Peyer's patch (tissue), 4 donors: ENCODE measurements at regions not wholly inside any gene's neighbourhood (a gene's known extent, or its start where the extent isn't known, plus 50 kb on each side); places are given as distances from the start of the nearest gene placed in this dataset.

Experiments used
- DNase-seq, 3 donors: peaks; one replicate each; pipeline ENCODE4 v3.0.0-alpha.2; 2017 to 2019
- H3K27ac ChIP-seq, 4 donors: fragments of 200-600 bp; sonication (generic); one replicate each; pipeline ENCODE4 v1.5.1; 2016 to 2019
- H3K27me3 ChIP-seq, 2 donors: fragments of 200-600 bp; sonication (generic); one replicate each; pipeline ENCODE4 v1.5.1; 2019
- H3K36me3 ChIP-seq, 3 donors: fragments of 200-600 bp; sonication (generic); one replicate each; pipeline ENCODE4 v1.5.1; 2016 to 2019
- H3K4me1 ChIP-seq, 4 donors: fragments of 200-600 bp; sonication (generic); one replicate each; pipeline ENCODE4 v1.5.1; 2016 to 2019
- H3K4me3 ChIP-seq, 4 donors: fragments of 200-600 bp; sonication (generic); 1 replicate in 3 of 4; 2 replicates in 1 of 4; pipeline ENCODE4 v1.5.1; 2016 to 2019; ENCODE audit warnings: mild to moderate bottlenecking in 1 of 4
- H3K9me3 ChIP-seq, 4 donors: fragments of 200-600 bp; sonication (generic); one replicate each; pipeline ENCODE4 v1.5.1; 2016 to 2019; ENCODE audit warnings: mild to moderate bottlenecking in 1 of 4
- POLR2A ChIP-seq, 2 donors: fragments of 450-650 bp; IDR thresholded peaks; one replicate each; pipeline ENCODE4 v1.5.1; 2017; ENCODE audit warnings: antibody characterized with exemption in 2 of 2, mild to moderate bottlenecking in 2 of 2, moderate library complexity in 2 of 2
- TF ChIP-seq, protein P1 (sequence below), 6 experiments: fragments of 450-650 bp in 4 of 6; fragments of 200-600 bp in 2 of 6; sonication (generic) in 1 of 6; IDR thresholded peaks; one replicate each; pipeline ENCODE4 v1.5.1; 2017 to 2019; ENCODE audit warnings: antibody characterized with exemption in 6 of 6, mild to moderate bottlenecking in 3 of 6, moderate library complexity in 1 of 6

DNA sequence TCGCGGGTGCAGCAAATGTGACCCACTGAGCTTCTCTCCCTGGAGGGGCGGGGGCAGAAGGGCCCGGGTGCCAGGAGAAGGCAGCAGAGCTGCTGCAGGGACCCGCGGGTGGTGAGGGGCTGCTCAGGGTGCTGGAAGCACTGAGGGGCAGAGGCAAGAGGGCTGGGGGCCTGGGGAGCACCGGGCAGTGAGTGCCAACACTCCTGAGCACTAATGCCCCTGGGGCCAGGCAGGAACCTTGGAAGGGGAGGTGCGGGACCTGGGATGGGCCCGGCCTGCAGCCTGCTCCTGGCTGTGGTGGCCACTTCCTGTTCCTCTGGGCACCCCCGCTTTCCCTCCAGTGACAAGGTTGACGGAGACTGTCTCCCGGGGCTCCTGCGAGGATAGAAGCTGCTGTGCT, 66.5 kb upstream of the ADRA2C start:
- Histone ChIP-seq H3K27me3 (no peaks in the 10 kb centered on the region), H3K27ac (no peak overlapping the region), H3K4me1 (no peaks in the 10 kb centered on the region), H3K4me3 (no peak overlapping the region), H3K36me3 (no peaks in the 10 kb centered on the region), H3K9me3 (peaks cover 0 to 9% (median 2%) of the 10 kb centered on the region in 4 donors)
- no peak for TF ChIP-seq POLR2A (IDR thresholded peaks at IDR 0.05)
- TF ChIP-seq, protein P1, sequence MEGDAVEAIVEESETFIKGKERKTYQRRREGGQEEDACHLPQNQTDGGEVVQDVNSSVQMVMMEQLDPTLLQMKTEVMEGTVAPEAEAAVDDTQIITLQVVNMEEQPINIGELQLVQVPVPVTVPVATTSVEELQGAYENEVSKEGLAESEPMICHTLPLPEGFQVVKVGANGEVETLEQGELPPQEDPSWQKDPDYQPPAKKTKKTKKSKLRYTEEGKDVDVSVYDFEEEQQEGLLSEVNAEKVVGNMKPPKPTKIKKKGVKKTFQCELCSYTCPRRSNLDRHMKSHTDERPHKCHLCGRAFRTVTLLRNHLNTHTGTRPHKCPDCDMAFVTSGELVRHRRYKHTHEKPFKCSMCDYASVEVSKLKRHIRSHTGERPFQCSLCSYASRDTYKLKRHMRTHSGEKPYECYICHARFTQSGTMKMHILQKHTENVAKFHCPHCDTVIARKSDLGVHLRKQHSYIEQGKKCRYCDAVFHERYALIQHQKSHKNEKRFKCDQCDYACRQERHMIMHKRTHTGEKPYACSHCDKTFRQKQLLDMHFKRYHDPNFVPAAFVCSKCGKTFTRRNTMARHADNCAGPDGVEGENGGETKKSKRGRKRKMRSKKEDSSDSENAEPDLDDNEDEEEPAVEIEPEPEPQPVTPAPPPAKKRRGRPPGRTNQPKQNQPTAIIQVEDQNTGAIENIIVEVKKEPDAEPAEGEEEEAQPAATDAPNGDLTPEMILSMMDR (IDR thresholded peaks at IDR 0.05), result no peak
- DNase-seq, result peak in 1 of 3 donors; percentile 18

DNA sequence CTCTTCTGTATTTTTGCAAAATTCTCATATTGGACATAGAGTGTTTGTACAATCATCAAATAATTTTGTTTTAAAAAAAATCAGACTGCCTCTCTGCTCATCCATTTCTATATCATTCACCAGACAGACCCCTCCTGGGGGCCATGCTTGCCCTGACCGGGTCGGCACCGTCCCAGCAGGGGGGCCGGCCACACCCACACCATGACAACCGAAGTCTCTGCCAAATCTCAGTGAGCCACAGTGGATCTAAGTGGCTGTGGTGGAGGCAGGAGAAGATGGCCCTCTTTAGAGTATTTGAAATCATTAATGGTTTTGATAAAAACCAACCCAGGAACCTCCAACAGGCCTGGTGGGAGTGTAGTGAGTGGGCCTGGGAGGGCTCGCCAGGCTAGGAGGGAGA, 66.9 kb upstream of the ADRA2C start:
- H3K9me3 ChIP-seq, result peaks cover 0 to 9% (median 2%) of the 10 kb centered on the region in 4 donors
- no peak overlapping the region for H3K27ac ChIP-seq
- no peak overlapping the region for H3K4me3 ChIP-seq
- H3K27me3 ChIP-seq, result no peaks in the 10 kb centered on the region
- DNase-seq, result peak in 1 of 3 donors; percentile 9
- no peaks in the 10 kb centered on the region for H3K36me3 ChIP-seq
- no peak for TF ChIP-seq POLR2A (IDR thresholded peaks at IDR 0.05)
- TF ChIP-seq, protein P1 (IDR thresholded peaks at IDR 0.05), result no peak
- no peaks in the 10 kb centered on the region for H3K4me1 ChIP-seq

DNA sequence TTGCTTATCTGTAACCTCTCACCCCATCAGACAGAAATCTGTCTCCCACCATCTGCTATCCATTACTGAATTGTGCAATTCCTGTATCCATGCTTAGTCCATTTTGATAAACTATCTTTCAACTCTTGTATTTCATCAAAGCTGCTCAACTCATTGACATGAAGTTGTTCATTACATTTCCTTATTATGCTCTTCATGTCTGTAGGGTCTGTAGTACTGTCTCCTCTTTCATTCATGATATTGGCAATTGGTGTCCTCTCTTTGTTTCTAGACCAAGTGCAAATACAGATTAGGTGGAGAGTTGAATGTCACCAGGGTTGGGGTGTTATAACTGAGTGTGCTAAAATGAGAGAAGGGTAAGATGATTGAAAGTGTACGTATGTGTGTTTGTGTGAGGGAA, 69.2 kb upstream of the ADRA2C start:
- Histone ChIP-seq H3K36me3 (no peaks in the 10 kb centered on the region), H3K27ac (no peak overlapping the region), H3K27me3 (no peaks in the 10 kb centered on the region), H3K4me3 (no peak overlapping the region), H3K4me1 (no peaks in the 10 kb centered on the region), H3K9me3 (peaks cover 0 to 9% (median 2%) of the 10 kb centered on the region in 4 donors)
- TF ChIP-seq, protein P1 (IDR thresholded peaks at IDR 0.05), result no peak
- TF ChIP-seq POLR2A (IDR thresholded peaks at IDR 0.05), result no peak
- DNase-seq, result no peak

DNA sequence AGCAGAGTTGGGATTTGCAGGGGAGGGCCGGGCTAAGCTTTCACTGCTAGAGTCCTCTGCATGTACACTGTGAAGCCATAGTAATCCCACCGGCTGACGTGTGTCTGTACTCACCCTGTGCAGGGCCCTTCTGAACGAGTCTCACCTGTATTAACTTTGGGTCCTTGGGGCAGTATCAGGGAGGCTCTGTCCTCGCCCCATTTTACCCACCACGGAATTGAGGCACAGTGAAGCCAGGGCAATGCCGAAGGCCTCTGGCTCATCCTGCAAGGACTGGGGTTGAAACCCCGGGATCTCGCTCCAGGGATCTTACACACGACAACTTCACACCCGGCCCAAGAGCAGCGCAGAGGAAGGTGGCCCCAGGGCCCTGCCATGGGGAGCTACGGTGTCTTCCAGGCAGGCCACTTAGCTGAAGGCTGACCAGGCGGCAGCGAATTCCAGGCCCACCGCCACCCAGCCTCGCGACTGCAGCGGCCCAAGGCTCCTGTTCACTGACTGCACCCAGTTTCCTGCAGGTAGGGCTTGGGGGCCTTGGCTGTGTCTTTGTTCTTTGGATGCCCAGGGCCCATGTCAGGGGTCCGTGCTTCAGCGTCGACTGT, 75.5 kb upstream of the ADRA2C start:
- TF ChIP-seq, protein P1 (IDR thresholded peaks at IDR 0.05), result no peak
- TF ChIP-seq POLR2A (IDR thresholded peaks at IDR 0.05), result no peak
- no peak overlapping the region for H3K27ac ChIP-seq
- no peaks in the 10 kb centered on the region for H3K9me3 ChIP-seq
- H3K4me1 ChIP-seq, result no peaks in the 10 kb centered on the region
- H3K4me3 ChIP-seq, result no peak overlapping the region
- DNase-seq, result peak in 1 of 3 donors; percentile 41
- H3K36me3 ChIP-seq, result no peaks in the 10 kb centered on the region
- H3K27me3 ChIP-seq, result no peaks in the 10 kb centered on the region

DNA sequence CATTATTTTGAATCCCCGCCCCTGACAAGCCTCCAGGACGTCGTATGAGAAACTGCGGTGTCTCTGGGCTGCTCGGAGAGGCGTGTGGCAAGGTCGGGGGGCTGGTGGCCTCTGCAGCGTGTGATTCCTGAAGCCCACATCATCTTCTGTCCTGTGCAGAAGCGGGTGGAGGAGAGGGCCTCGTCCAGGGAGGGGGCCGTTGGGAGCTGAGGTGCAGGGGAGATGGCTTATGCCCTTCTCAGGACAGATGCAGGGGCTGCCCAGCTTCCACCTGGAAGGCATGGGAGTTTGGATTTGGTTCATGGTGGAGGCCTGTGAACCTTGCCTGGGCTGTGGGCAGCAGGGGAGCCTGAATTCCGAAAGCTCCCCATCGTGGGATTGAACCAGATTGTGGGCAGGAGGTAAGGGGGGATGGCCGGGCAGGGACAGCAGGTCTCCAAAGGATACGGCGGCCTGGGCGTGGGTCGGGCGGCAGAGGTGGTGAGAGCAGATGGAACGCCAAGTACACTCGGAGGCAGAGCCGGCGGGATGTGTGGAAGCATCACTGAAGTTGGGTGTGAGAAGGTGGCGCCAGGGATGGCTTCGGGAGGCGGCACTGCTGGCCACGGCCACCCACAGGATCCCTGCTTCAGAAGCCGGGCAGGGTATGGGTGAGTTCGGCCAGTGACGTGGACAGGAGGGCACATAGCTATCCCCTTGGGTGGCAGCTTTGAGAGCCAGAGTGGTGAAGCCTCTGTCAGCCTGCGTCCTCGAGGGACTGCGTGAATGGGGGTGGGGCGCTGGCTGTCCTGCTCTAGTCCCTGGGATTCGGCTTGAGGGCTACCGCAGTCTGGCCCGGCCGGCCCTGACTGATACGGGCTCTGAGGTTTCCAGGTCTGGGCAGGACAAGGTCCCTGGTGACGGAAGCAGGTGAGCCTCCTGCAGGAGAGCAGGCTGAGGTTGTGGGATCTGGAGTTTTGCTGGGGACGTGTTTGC, 76.3 kb upstream of the ADRA2C start:
- Histone ChIP-seq H3K9me3 (no peaks in the 10 kb centered on the region), H3K4me3 (no peak overlapping the region), H3K27me3 (no peaks in the 10 kb centered on the region), H3K36me3 (no peaks in the 10 kb centered on the region), H3K27ac (no peak overlapping the region), H3K4me1 (no peaks in the 10 kb centered on the region)
- TF ChIP-seq, protein P1 (IDR thresholded peaks at IDR 0.05), result no peak
- TF ChIP-seq POLR2A (IDR thresholded peaks at IDR 0.05), result no peak
- DNase-seq, result peak in 1 of 3 donors; percentile 37
